Kidney (tissue), 10 donors: ENCODE measurements at regions not wholly inside any gene's neighbourhood (a gene's known extent, or its start where the extent isn't known, plus 50 kb on each side); places are given as distances from the start of the nearest gene placed in this dataset.
"Not testable (repeated sequence)": the region's sequence is repeated elsewhere in the genome, so short reads cannot be mapped to it uniquely, and the experiment has no call there.

ENCODE experiments used
- DNase-seq, 5 donors: peaks; one replicate each; pipeline ENCODE4 v3.0.0-alpha.2; 2013 to 2020
- FAIRE-seq: peaks from 2 replicates; lab custom pipeline; 2012; peaks lifted over from hg19 to GRCh38; lab: Jason Lieb, UNC
- H3K27ac ChIP-seq, 2 donors: one replicate each; pipeline ENCODE4 v1.7.0; 2013; ENCODE audit warnings: low read depth in 2 of 2, low read length in 2 of 2, inconsistent platforms in 1 of 2
- H3K27me3 ChIP-seq: one replicate; pipeline ENCODE4 v1.7.1; 2013; ENCODE audit warnings: low read length, inconsistent platforms; ENCODE audit not compliant: control insufficient read depth, insufficient read depth
- H3K36me3 ChIP-seq, 3 donors: one replicate each; pipeline versions ENCODE4 v1.7.0 to v1.7.1; 2013; ENCODE audit warnings: low read length in 3 of 3, control low read depth in 1 of 3, inconsistent platforms in 1 of 3; ENCODE audit not compliant: insufficient read depth in 3 of 3, control insufficient read depth in 2 of 3
- H3K4me1 ChIP-seq, 3 donors: one replicate each; pipeline versions ENCODE4 v1.7.0 to v1.7.1; 2013; ENCODE audit warnings: low read length in 3 of 3, inconsistent platforms in 1 of 3, low read depth in 1 of 3; ENCODE audit not compliant: control insufficient read depth in 2 of 3, insufficient read depth in 2 of 3
- H3K4me3 ChIP-seq, 3 donors: one replicate each; pipeline versions ENCODE4 v1.7.0 to v1.8.1; 2013; ENCODE audit warnings: low read length in 3 of 3, control low read depth in 1 of 3, inconsistent platforms in 1 of 3
- H3K9ac ChIP-seq, 3 donors: one replicate each; pipeline versions ENCODE4 v1.7.0 to v1.7.1; 2013; ENCODE audit warnings: low read length in 3 of 3, control low read depth in 1 of 3, inconsistent platforms in 1 of 3
- H3K9me3 ChIP-seq, 3 donors: one replicate each; pipeline versions ENCODE4 v1.7.0 to v1.7.1; 2013; ENCODE audit warnings: low read length in 3 of 3, control low read depth in 1 of 3, inconsistent platforms in 1 of 3; ENCODE audit not compliant: control insufficient read depth in 2 of 3, insufficient read depth in 1 of 3
- intact Hi-C: fragments of 100-400 bp; cut with DNase I; formaldehyde crosslinking; loops from one replicate; pipeline ENCODE4 v1.11.1; 2022
- donor health status: control.
- donor health status: control.
- donor health status: DM: yes; HTN: yes; CAD: no.
- donor health status: Normal renal cell carcinoma (clear cell type).

DNA sequence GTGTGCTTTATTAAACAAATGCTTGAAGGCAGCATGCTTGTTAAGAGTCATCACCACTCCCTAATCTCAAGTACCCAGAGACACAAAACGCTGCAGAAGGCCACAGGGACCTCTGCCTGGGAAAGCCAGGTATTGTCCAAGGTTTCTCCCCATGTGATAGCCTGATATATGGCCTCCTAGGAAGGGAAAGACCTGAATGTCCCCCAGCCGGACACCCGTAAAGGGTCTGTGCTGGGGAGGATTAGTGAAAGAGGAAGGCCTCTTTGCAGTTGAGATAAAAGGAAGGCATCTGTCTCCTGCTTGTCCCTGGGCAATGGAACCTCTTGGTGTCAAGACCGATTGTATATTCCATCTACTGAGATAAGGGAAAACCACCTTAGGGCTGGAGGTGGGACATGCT lies 159.7 kb downstream of the ADRA2C start:
- DNase-seq, H3K27ac ChIP-seq, H3K9me3 ChIP-seq, H3K27me3 ChIP-seq, H3K36me3 ChIP-seq, H3K4me3 ChIP-seq, H3K9ac ChIP-seq, FAIRE-seq, intact Hi-C loops, H3K4me1 ChIP-seq: not testable (repeated sequence)

GRCh38 chr4:3926271-3926670 lies 160.1 kb downstream of the ADRA2C start:
- H3K9me3 ChIP-seq, H3K4me1 ChIP-seq, H3K36me3 ChIP-seq, FAIRE-seq, H3K9ac ChIP-seq, H3K27me3 ChIP-seq, intact Hi-C loops, H3K4me3 ChIP-seq, DNase-seq, H3K27ac ChIP-seq: not testable (repeated sequence)

DNA sequence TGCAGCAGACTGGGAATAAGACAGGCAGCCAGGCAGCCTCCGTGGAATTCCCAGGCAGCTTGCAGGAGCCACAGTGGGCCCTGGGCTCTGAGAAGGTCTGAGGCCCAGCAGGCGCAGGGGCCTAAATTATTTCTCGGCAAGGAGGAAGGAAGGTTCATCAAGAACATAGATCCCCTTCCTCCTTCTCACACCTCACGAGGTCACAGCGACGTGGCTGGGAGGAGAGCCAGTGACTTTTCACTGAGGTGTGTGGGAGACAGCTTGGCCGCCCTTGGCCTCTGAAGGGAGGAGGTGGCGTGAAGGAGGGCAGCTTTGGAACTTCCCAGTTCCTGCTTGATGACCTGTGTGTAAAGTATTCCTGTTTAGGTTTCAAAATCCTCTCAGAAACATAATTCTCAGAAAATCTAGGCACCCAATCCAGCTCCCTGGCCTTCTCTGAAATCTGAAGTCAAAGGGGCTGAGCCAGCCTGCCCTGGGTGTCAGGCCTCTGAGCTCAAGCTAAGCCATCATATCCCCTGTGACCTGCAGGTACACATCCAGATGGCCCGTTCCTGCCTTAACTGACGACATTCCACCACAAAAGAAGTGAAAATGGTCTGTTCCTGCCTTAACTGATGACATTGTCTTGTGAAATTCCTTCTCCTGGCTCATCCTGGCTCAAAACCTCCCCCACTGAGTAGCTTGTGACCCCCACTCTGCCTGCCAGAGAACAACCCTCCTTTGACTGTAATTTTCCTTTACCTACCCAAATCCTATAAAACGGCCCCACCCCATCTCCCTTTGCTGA lies 161.0 kb downstream of the ADRA2C start:
- DNase-seq, intact Hi-C loops: not testable (repeated sequence)

GRCh38 chr4:3929431-3929830 lies 163.2 kb downstream of the ADRA2C start:
- FAIRE-seq, H3K9me3 ChIP-seq, H3K9ac ChIP-seq, H3K4me1 ChIP-seq, H3K27me3 ChIP-seq, H3K27ac ChIP-seq, H3K36me3 ChIP-seq, DNase-seq, intact Hi-C loops, H3K4me3 ChIP-seq: not testable (repeated sequence)

More for the DNA sequence above, 161.0 kb downstream of the ADRA2C start:
- not testable (repeated sequence) for H3K27ac ChIP-seq, H3K27me3 ChIP-seq, H3K4me1 ChIP-seq, H3K9me3 ChIP-seq, FAIRE-seq, H3K36me3 ChIP-seq, H3K9ac ChIP-seq, H3K4me3 ChIP-seq

- not testable (repeated sequence) for FAIRE-seq
Observed at GRCh38 chr4:3932734-3933133, 166.5 kb downstream of the ADRA2C start.

DNA sequence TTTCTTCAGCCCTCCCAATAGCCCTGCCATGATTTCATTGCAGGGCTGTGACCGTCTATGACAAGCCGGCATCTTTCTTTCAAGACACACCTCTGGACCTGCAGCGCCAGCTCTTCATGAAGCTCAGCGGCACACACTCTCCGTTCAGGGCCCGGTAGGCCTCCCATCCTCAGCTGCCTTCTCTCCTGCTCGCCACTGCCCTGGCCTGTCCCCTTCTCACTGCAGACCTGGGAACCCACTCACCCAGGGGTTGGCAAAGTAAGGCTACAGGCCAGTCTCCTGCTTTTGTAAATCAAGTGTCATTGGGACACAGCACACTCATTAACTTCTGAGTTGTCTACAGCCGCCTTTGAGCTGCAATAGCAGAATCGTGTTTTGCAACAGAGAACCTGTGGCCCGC lies 169.2 kb downstream of the ADRA2C start:
- DNase-seq, H3K27me3 ChIP-seq, H3K4me1 ChIP-seq, H3K36me3 ChIP-seq, FAIRE-seq, H3K4me3 ChIP-seq, H3K9ac ChIP-seq, H3K9me3 ChIP-seq, intact Hi-C loops, H3K27ac ChIP-seq: not testable (repeated sequence)

More at GRCh38 chr4:3932734-3933133, 166.5 kb downstream of the ADRA2C start:
- H3K36me3 ChIP-seq, H3K27me3 ChIP-seq, DNase-seq, intact Hi-C loops, H3K4me3 ChIP-seq, H3K9me3 ChIP-seq, H3K9ac ChIP-seq, H3K4me1 ChIP-seq, H3K27ac ChIP-seq: not testable (repeated sequence)
